Right lobe of liver (tissue), 6 donors: ENCODE measurements at regions not wholly inside any gene's neighbourhood (a gene's known extent, or its start where the extent isn't known, plus 50 kb on each side); places are given as distances from the start of the nearest gene placed in this dataset.
"Not testable (repeated sequence)": the region's sequence is repeated elsewhere in the genome, so short reads cannot be mapped to it uniquely, and the experiment has no call there.

ENCODE experiments used
- ATAC-seq, 4 donors: fragments of 200-7000 bp; cut with Tn5 transposase; one replicate each; pipeline ENCODE4 v1.9.1; 2020; ENCODE audit warnings: mild to moderate bottlenecking in 4 of 4, moderate library complexity in 4 of 4
- DNase-seq, 3 donors: peaks; one replicate each; pipeline ENCODE4 v3.0.0-alpha.2; 2020
- H3K27ac ChIP-seq, 3 donors: fragments of 200-600 bp; one replicate each; pipeline ENCODE4 v1.8.0; 2022
- H3K27me3 ChIP-seq, 2 donors: fragments of 200-600 bp; one replicate each; pipeline ENCODE4 v1.8.0; 2022
- H3K36me3 ChIP-seq, 4 donors: fragments of 200-600 bp; sonication (generic) in 1 of 4; one replicate each; pipeline versions ENCODE4 v1.5.1 to v1.8.0; 2017 to 2022; ENCODE audit warnings: control low read depth in 1 of 4
- H3K4me1 ChIP-seq, 4 donors: fragments of 200-600 bp; sonication (generic) in 1 of 4; one replicate each; pipeline versions ENCODE4 v1.5.1 to v1.8.0; 2017 to 2022; ENCODE audit warnings: control low read depth in 1 of 4
- H3K4me3 ChIP-seq, 3 donors: fragments of 200-600 bp; one replicate each; pipeline ENCODE4 v1.8.0; 2022
- H3K9me3 ChIP-seq, 4 donors: fragments of 200-600 bp; sonication (generic) in 1 of 4; one replicate each; pipeline versions ENCODE4 v1.5.1 to v1.8.0; 2017 to 2022; ENCODE audit warnings: control low read depth in 1 of 4
- whole genome bisulfite sequencing: methylation state at CpG from one replicate; pipeline ENCODE4 v1.1.6; 2018; ENCODE audit warnings: low coverage, low lambda C conversion rate; ENCODE audit not compliant: insufficient coverage; ENCODE audit errors: missing lambda C conversion rate; 5-methylcytosine and 5-hydroxymethylcytosine counted together
- intact Hi-C, 2 donors: fragments of 100-400 bp; cut with DNase I; formaldehyde crosslinking; loops; one replicate each; pipeline versions ENCODE4 v1.11.2 to v1.14.1; 2022
- TF ChIP-seq, protein P1 (sequence below), 4 donors: fragments of 200-600 bp in 3 of 4; fragments of 450-650 bp in 1 of 4; IDR thresholded peaks; one replicate each; pipeline versions ENCODE4 v1.5.1 to v1.8.0; 2016 to 2022; ENCODE audit warnings: antibody characterized with exemption in 4 of 4, mild to moderate bottlenecking in 2 of 4
- donor health status: DM: no; HTN: yes; CAD: no.
- donor health status: DM: no; HTN: no; CAD: no.
- donor health status: DM: no; HTN: no; CAD: no.
- donor health status: DM: no; HTN: yes; CAD: no.
- donor health status: DM: no; HTN: yes; CAD: no.

DNA sequence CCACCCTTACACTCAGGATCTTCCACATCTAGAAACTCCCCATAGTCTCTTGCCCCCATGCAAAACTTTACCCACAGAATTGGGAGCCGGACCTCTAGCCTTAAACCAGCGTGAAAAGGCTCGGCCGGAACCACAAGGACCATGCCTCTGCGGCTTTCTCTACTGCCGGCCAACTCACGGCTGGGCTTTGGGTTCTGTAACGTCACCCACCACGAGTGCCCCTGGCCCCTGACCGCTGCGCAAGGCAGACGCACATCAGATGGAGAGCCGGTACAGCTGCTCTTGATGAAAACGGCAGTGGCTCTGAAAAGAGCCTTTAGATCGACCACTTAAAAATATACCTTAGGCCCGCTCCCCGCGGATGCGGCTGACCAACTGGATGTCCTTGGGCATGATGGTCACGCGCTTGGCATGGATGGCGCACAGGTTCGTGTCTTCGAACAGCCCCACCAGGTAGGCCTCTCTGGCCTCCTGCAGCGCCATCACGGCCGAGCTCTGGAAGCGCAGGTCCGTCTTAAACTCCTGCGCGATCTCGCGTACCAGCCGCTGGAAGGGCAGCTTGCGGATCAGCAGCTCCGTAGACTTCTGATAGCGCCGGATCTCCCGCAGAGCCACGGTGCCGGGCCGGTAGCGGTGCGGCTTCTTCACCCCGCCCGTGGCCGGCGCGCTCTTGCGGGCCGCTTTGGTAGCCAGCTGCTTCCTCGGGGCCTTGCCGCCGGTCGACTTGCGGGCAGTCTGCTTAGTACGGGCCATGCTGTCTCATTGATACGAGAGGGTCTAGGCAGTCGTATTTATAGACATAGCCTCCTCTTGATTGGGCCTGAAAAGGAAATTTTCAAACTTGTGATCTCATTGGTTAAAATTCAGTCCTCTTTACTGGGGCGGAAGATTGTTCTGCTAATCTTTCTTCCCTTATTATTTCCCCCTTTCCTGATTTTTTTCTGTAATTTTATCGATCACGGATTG lies 66.3 kb downstream of the FAM72C start:
- H3K36me3 ChIP-seq, H3K27me3 ChIP-seq, H3K27ac ChIP-seq, intact Hi-C loops, H3K4me1 ChIP-seq, H3K9me3 ChIP-seq: not testable (repeated sequence)
- H3K4me3 ChIP-seq = peak overlapping the region in 1 of 3 donors; percentile 41
- DNase-seq (peak in 1 of 3 donors; percentile 49), ATAC-seq (peak; percentile 51 to 56 (median 52))
- 6% methylated on average over 18 of the region's 62 CpGs for WGBS

DNA sequence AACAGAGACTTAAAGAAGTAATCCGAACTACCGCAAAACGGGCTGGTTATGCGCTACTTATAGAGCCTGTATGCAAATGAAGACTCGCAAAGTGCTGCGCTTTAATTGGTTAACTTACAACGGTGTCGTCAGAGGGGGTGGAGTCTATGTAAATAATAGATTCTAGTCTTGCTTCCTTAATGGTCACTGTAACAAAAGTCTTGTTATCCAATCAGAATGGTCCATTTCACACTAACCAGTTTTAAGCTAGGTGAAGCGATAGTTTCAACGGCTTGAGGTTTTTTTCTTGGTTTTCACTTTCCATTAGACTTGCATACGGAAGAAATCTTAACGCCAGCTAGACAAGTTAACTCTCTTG lies 67.2 kb downstream of the FAM72C start:
- H3K4me3 ChIP-seq = peak overlapping the region in 1 of 3 donors; percentile 31
- H3K4me1 ChIP-seq, H3K36me3 ChIP-seq, H3K27ac ChIP-seq, H3K9me3 ChIP-seq, H3K27me3 ChIP-seq, DNase-seq, intact Hi-C loops: not testable (repeated sequence)
- 5% methylated on average over 12 of the region's 12 CpGs for whole genome bisulfite sequencing
- ATAC-seq = peak; percentile 86 to 91 (median 88)

DNA sequence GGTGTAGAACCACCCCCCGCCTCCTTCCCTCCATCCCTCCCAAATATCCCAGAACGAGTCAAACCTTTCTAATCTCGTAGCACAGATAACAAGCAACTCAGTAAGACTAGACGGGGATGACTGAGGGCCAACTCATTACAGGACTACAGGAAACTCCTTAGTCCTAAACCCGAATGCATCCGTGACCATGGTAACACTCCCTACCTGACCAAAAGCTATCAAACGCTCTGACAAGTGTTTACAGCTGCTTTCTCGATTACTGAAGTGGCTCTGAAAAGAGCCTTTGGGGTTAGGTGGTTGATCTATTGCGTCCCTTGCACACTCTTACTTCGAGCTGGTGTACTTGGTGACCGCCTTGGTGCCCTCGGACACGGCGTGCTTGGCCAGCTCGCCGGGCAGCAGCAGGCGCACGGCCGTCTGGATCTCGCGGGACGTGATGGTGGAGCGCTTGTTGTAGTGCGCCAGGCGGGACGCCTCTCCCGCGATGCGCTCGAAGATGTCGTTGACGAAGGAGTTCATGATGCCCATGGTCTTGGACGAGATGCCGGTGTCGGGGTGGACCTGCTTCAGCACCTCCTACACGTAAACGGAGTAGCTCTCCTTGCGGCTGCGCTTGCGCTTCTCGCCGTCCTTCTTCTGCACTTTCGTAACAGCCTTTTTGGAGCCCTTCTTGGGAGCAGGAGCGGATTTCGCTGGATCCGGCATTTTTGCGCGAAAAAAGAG lies 67.7 kb downstream of the FAM72C start:
- H3K27ac ChIP-seq, H3K36me3 ChIP-seq, H3K27me3 ChIP-seq, H3K9me3 ChIP-seq, H3K4me1 ChIP-seq, intact Hi-C loops: not testable (repeated sequence)
- 39% methylated on average over 16 of the region's 48 CpGs for WGBS
- ATAC-seq = peak; percentile 18 to 48 (median 25)
- DNase-seq = peak in 1 of 3 donors; percentile 44
- H3K4me3 ChIP-seq = peak overlapping the region in 1 of 3 donors; percentile 31

DNA sequence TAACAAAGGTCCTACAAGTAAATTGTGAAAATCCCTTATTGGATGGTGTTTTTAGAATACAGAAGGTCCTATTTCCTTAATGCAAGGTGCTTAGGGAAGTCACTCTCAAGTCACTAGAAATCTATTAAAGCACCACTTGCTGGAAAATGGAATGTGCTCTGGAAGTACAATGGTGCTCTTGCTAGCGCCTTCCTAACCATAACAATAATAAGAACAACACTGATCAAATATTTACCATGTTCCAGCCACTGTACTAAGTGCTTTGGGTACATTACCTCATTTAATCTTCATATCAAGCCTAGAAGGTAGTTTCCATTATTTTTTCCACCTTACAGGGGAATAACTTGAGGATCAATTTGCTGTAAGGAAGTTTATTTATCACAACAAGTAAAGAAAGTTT lies 75.4 kb downstream of the FAM72C start:
- DNase-seq, intact Hi-C loops, H3K27me3 ChIP-seq, H3K9me3 ChIP-seq, H3K4me3 ChIP-seq, H3K4me1 ChIP-seq, ATAC-seq, H3K27ac ChIP-seq, H3K36me3 ChIP-seq: not testable (repeated sequence)
- WGBS = no CpG with 5 or more reads among the region's 1 CpG

DNA sequence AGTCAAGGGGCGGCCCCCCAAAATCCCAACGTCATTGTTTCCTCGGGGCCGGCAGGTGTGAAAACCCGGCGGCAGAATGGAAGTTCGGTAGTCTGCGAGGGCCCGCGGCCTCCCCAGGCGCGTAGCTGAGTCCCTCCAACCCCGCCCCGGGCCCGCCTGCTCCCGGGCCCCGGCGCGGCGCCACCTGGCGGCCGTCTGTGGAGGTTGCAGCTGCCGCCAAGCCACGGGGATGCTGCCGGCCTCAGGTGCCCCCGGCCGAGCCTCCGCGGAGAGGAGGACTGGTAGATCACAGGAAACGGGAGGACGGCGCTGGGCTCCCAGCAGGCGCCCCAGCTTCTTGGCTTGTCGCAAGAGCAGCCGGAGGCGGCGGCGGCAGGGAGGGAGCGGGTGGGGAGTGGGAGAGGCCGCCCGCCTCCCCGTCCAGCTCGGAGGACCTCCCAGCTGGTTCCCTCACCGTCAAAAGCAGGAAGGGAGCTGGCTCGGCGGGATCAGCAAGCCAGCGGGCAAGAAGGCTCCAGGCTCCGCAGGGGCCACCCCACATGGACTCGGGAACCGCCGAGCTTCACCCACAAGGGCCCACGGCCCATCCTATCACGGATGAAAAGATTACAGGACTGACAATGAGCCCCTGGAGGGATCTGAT lies 86.7 kb downstream of the FAM72C start:
- TF ChIP-seq, protein P1, sequence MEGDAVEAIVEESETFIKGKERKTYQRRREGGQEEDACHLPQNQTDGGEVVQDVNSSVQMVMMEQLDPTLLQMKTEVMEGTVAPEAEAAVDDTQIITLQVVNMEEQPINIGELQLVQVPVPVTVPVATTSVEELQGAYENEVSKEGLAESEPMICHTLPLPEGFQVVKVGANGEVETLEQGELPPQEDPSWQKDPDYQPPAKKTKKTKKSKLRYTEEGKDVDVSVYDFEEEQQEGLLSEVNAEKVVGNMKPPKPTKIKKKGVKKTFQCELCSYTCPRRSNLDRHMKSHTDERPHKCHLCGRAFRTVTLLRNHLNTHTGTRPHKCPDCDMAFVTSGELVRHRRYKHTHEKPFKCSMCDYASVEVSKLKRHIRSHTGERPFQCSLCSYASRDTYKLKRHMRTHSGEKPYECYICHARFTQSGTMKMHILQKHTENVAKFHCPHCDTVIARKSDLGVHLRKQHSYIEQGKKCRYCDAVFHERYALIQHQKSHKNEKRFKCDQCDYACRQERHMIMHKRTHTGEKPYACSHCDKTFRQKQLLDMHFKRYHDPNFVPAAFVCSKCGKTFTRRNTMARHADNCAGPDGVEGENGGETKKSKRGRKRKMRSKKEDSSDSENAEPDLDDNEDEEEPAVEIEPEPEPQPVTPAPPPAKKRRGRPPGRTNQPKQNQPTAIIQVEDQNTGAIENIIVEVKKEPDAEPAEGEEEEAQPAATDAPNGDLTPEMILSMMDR (IDR thresholded peaks at IDR 0.05) = peak in 2 of 4 donors; percentile 3 to 73
- ATAC-seq (peak; percentile 81 to 98 (median 94)), DNase-seq (peak; percentile 16 to 73 (median 71))
- intact Hi-C loops, H3K4me1 ChIP-seq, H3K27me3 ChIP-seq, H3K36me3 ChIP-seq, H3K27ac ChIP-seq, H3K9me3 ChIP-seq, H3K4me3 ChIP-seq: not testable (repeated sequence)
- WGBS = 0% methylated on average over 5 of the region's 53 CpGs

DNA sequence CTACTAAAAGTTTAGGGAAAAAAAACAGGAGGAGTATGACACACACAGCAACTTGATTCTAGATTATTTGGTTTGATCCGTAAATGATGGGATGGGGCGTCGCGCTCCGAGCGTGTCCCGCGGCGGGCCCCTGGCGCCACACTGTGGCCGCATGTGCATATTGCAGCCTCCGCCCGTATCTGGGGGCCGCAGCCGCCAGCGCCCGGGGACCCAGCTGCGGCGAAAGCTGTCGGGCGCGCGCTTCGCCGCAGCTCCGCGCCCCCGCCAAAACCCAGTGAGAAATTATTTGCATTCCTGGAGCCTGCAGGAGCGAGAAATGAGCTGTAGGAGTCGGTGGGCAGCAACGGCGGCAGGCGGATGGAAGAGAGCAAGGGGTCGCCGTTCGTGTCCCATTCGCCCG lies 87.3 kb downstream of the FAM72C start:
- WGBS = no CpG with 5 or more reads among the region's 38 CpGs
- H3K4me3 ChIP-seq, intact Hi-C loops: not testable (repeated sequence)

DNA sequence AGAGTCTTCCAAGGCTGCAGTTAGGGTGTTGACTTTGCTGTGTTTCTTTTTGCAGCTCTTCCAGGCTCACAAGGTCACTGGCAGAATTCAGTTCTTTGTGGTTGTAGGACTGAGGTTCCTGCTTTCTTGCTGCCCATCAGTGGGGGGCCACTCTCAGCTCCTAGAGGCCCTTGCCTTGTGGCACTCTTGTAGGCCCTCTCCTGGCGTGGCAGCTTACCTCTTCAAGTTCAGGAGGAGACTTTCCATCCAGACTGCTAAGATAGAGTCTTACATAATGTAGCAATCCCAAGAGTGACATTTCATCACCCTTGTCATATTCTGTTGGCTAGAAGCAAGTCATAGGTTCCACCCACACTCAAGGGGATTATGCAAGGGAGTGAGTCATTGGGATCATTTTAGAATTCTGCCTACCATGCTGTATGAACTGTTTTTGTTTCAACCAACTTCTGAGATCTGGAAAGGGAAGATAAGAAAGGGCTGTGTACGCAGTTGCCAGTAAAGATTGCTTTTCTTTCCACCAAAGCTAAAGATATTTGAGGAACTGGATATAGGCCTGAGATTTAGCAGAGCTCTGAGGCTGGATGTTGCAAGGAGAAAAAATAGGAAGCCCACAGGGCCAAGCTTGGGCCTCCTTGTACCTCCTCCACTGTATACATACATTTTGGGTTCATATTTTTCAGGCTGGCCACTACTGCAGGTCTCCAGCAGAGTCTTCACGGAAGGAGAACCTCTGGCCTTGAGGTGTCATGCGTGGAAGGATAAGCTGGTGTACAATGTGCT lies 91.8 kb downstream of the FAM72C start:
- H3K9me3 ChIP-seq, intact Hi-C loops, DNase-seq, H3K4me1 ChIP-seq, H3K27me3 ChIP-seq, H3K36me3 ChIP-seq, H3K27ac ChIP-seq, H3K4me3 ChIP-seq: not testable (repeated sequence)
- peak; percentile 23 to 62 (median 43) for ATAC-seq
- no CpG with 5 or more reads among the region's 4 CpGs for WGBS

More for the DNA sequence above, 87.3 kb downstream of the FAM72C start:
- not testable (repeated sequence) for H3K27ac ChIP-seq, H3K9me3 ChIP-seq, H3K27me3 ChIP-seq, H3K4me1 ChIP-seq, H3K36me3 ChIP-seq
- ATAC-seq = peak; percentile 91 to 94 (median 94)
- DNase-seq = peak in 2 of 3 donors; percentile 11 to 45
- TF ChIP-seq, protein P1 (IDR thresholded peaks at IDR 0.05) = peak in 3 of 4 donors; percentile 9 to 43 (median 30)

DNA sequence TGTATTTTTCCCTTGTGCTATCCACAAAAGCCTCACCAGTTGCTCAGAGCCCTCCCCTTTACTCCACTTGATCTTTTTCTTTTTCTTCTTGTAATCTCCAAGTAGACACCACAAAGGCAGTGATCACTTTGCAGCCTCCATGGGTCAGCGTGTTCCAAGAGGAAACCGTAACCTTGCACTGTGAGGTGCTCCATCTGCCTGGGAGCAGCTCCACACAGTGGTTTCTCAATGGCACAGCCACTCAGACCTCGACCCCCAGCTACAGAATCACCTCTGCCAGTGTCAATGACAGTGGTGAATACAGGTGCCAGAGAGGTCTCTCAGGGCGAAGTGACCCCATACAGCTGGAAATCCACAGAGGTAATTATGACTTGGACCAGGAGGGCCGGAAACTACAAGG lies 95.8 kb downstream of the FAM72C start:
- ATAC-seq = peak in 3 of 4 donors; percentile 28 to 60 (median 32)
- H3K4me1 ChIP-seq, H3K36me3 ChIP-seq, H3K9me3 ChIP-seq, intact Hi-C loops, H3K27me3 ChIP-seq, H3K4me3 ChIP-seq, H3K27ac ChIP-seq, DNase-seq: not testable (repeated sequence)
- WGBS = no CpG with 5 or more reads among the region's 5 CpGs
